ENCODE measurements at regions not wholly inside any gene's neighbourhood (a gene's known extent, or its start where the extent isn't known, plus 50 kb on each side); places are given as distances from the start of the nearest gene placed in this dataset.

- Histone ChIP-seq H3K79me1 (ENCODE audit: low read depth, low read length) (no peaks in the 10 kb centered on the region), H3K18ac (ENCODE audit: extremely low read depth, low read length) (no peak overlapping the region), H3K27me3 (replicated peaks in 1 of 4; ENCODE audit: control insufficient read depth in 3 of 4, extremely low read depth in 1 of 4, insufficient read depth in 3 of 4, low read length in 3 of 4) (no peaks in the 10 kb centered on the region), H4K5ac (ENCODE audit: insufficient read length, low read depth, low read length) (no peak overlapping the region), H2AFZ (ENCODE audit: low read length) (no peak overlapping the region), H3K79me2 (ENCODE audit: control insufficient read depth in 1 of 2, insufficient read depth in 2 of 2, low read length in 2 of 2) (no peaks in the 10 kb centered on the region), H2BK120ac (replicated peaks; ENCODE audit: low read depth, low read length) (no peak overlapping the region), H3K27ac (ENCODE audit: low read depth, low read length) (no peak overlapping the region), H3K9me3 (ENCODE audit: insufficient read depth in 2 of 2, low read depth in 1 of 2, low read length in 1 of 2) (0 out of 4 replicates have a peak, but pooled peaks cover 0 to 2% of the 10 kb centered on the region in 2 experiments), H2BK15ac (ENCODE audit: low read length) (peak overlapping the region; percentile 33; the same call in 1 of the 2 replicates), H2BK12ac (ENCODE audit: low read depth, low read length) (no peak overlapping the region), H4K91ac (replicated peaks; ENCODE audit: insufficient read length, low read length) (no peak overlapping the region), H3K4me3 (ENCODE audit: extremely low read depth in 1 of 4, insufficient read depth in 2 of 4, low read depth in 3 of 4, low read length in 4 of 4) (no peak overlapping the region), H4K8ac (ENCODE audit: extremely low read depth, insufficient read depth, low read length) (no peak overlapping the region), H2BK20ac (ENCODE audit: low read length) (peak overlapping the region; percentile 3; the same call in 1 of the 2 replicates), H3K56ac (replicated peaks; ENCODE audit: insufficient read length, low read depth, low read length) (no peak overlapping the region), H4K20me1 (replicated peaks in 1 of 2; ENCODE audit: control insufficient read depth in 1 of 2, insufficient read depth in 2 of 2, low read length in 2 of 2) (no peaks in the 10 kb centered on the region), H3K9ac (replicated peaks in 1 of 4; ENCODE audit: extremely low read depth in 1 of 4, low read depth in 3 of 4, low read length in 3 of 4) (no peak overlapping the region), H2BK5ac (ENCODE audit: low read depth, low read length) (no peak overlapping the region), H3K36me3 (ENCODE audit: control insufficient read depth in 2 of 4, insufficient read depth in 4 of 4, low read length in 3 of 4) (no peaks in the 10 kb centered on the region), H3K14ac (ENCODE audit: insufficient read length) (no peak overlapping the region), H3K23me2 (ENCODE audit: low read depth, low read length) (no peaks in the 10 kb centered on the region; the same call in 1 of the 2 replicates), H2AK5ac (ENCODE audit: low read depth, low read length) (no peak overlapping the region), H3K4ac (replicated peaks; ENCODE audit: insufficient read length, low read depth, low read length) (no peak overlapping the region), H3K4me2 (ENCODE audit: insufficient read depth in 1 of 2, low read depth in 2 of 2, low read length in 2 of 2) (no peak overlapping the region), H3K4me1 (replicated peaks in 1 of 4; ENCODE audit: control insufficient read depth in 3 of 4, insufficient read depth in 4 of 4, low read length in 3 of 4) (peaks cover 0 to 3% (median 1%) of the 10 kb centered on the region in 4 experiments; a peak in 5 of 7 replicates), H3K23ac (ENCODE audit: insufficient read length) (no peak overlapping the region)
- ChIA-PET CTCF (ENCODE audit: partially characterized antibody) (interaction anchor here (0.7 to 1.1 kb wide), 2 partner anchors 17 to 43 kb away, joined by 3 read pairs; no protein-coding TSS in a partner anchor), POLR2A (ENCODE audit: partially characterized antibody) (no interaction called here)
- FAIRE-seq (no peak), DNase-seq (ENCODE audit: low read depth in 1 of 2, low spot score in 2 of 2) (no peak)
- TF ChIP-seq RFX5 (IDR thresholded peaks at IDR 0.05; ENCODE audit: borderline replicate concordance, low read depth, low read length): no peak
- TF ChIP-seq SIX5 (IDR thresholded peaks at IDR 0.05; ENCODE audit: low read depth, low read length): no peak
- TF ChIP-seq ATF3 (IDR thresholded peaks at IDR 0.05; ENCODE audit: insufficient read depth, low read depth, low read length): no peak
- TF ChIP-seq BACH1 (IDR thresholded peaks at IDR 0.05; ENCODE audit: low read length): no peak
- no peak for TF ChIP-seq SP2 (IDR thresholded peaks at IDR 0.05; ENCODE audit: low read length)
- TF ChIP-seq KDM1A (IDR thresholded peaks at IDR 0.05; ENCODE audit: borderline replicate concordance, low read length): no peak
- no peak for TF ChIP-seq CREB1 (IDR thresholded peaks at IDR 0.05)
- no peak for TF ChIP-seq USF2 (IDR thresholded peaks at IDR 0.05; ENCODE audit: low read length)
- no peak for TF ChIP-seq SP4 (IDR thresholded peaks at IDR 0.05; ENCODE audit: low read length)
- no peak for TF ChIP-seq POLR2AphosphoS5 (IDR thresholded peaks at IDR 0.05; ENCODE audit: low read depth, low read length)
- TF ChIP-seq HDAC2 (IDR thresholded peaks at IDR 0.05; ENCODE audit: borderline replicate concordance in 1 of 2, low read depth in 2 of 2, low read length in 2 of 2): no peak
- TF ChIP-seq SRF (IDR thresholded peaks at IDR 0.05; ENCODE audit: low read depth, low read length): no peak
- TF ChIP-seq MAFK (IDR thresholded peaks at IDR 0.05; ENCODE audit: low read depth, low read length): no peak
- no peak for TF ChIP-seq JUN (IDR thresholded peaks at IDR 0.05; ENCODE audit: low read depth, low read length)
- WGBS, 2 experiments (ENCODE audit: extremely low coverage in 1 of 2, insufficient coverage in 1 of 2, insufficient read length in 1 of 2, insufficient replicate concordance in 2 of 2, low coverage in 1 of 2, low lambda C conversion rate in 2 of 2, missing lambda C conversion rate in 1 of 2): 87% methylated on average over 3 of the region's 3 CpGs; no CpG with 5 or more reads in 1 of the 2 experiments
Observed at GRCh38 chr18:51664236-51664635, 466.8 kb upstream of the MEX3C start.
